Muscle of back (tissue), 3 donors: ENCODE measurements at regions not wholly inside any gene's neighbourhood (a gene's known extent, or its start where the extent isn't known, plus 50 kb on each side); places are given as distances from the start of the nearest gene placed in this dataset.
A peak's percentile ranks its signal among the peaks of the same experiment; 100 is the strongest.
"Not testable (repeated sequence)": the region's sequence is repeated elsewhere in the genome, so short reads cannot be mapped to it uniquely, and the experiment has no call there.

Source experiments
- DNase-seq, 3 donors: peaks; one replicate each; pipeline versions ENCODE4 v3.0.0 to v3.0.0-alpha.2; 2013

DNA sequence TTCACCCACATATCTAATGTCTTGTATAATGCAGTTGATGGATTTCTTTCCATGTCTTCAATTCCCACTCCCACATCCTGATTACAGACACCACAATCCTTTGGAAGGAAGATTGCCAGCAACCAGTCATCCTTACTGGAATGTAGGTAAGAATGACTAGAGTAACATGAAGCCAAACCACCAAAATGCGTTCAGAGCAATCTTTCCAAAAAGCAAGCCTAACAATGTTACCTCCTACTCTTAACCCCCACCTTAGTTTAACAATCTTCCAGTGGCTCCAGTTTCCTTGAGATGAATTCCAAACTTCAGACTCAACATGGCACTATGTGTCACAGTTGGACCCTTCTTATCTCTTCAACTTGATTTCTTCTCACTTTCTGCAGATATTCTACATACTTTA lies 685.6 kb downstream of the DOK5 start:
- peak in 1 of 3 donors; percentile 67 for DNase-seq

- DNase-seq, result no peak
Observed at GRCh38 chr20:55160037-55160436, 684.6 kb downstream of the DOK5 start.

GRCh38 chr20:55159230-55159629 lies 683.8 kb downstream of the DOK5 start:
- DNase-seq, result no peak

DNA sequence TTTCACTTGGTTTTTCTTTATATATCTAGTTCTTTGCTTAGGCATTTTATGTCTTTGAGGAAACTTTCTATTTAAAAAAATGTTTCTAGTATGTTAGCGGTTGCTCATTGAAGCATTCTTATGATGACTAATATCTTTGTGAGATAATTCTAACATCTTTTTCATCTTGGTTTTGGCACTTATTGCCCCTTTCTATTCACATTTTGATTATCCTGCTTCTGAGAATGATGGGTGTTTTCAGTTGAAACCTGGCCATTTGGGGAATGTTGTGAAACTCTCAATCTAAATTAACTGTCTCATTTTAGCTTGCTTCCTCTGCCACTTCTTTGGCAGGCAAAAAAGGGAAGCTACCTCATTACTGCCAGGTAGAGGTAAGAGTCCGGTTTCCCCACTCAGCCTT lies 683.1 kb downstream of the DOK5 start:
- DNase-seq, result no peak

GRCh38 chr20:55155360-55155759 lies 680.0 kb downstream of the DOK5 start:
- no peak for DNase-seq

DNA sequence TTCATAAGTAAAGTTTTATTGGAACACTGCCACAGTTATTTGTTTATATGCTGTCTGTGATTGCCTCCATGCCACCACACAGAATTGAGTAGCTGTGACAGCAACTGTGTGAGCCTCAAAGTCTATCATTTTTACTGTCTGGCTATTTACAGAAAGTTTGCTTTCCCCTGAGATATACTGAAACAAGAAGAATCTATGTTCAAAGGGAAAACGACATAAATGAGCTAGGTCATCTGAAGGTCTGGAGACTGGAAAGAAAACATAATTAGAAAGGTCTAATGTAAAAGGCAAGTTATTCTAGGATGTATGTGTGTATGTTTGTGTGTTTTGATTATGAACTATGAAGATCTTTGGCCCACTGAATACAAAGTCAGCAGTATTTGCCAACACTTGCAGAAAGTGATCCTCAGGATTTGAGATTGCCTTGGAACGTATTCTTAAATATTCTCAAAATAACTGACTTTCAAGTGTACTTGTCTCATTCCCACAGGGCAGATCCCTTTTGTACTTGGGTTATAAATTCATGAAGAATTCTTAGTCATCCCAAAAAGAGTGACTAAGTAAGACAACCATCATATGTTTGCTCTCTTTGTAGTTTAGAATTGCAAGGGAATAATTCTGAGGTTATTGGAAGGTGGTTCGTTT lies 677.7 kb downstream of the DOK5 start:
- DNase-seq, result peak; percentile 26 to 46 (median 27)

DNA sequence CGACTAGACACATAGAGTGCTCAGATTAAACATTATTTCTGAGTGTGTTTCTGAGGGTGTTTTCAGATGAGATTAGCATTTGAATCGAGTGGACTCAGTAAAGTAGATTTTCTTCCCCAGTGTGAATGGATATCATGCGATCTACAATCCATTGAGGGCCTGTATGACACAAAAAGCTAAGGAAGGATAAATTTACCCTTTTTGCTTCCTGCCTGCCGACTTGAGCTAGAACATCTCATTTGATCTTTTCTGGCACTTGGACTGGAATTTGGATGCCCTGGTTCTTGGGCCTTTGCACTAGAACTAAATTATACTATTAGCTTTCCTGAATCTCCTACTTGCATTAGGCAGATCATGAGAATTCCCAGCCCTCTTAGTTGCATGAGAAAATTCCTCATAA lies 675.8 kb downstream of the DOK5 start:
- no peak for DNase-seq

GRCh38 chr20:55143601-55144000 lies 668.2 kb downstream of the DOK5 start:
- DNase-seq, result no peak

DNA sequence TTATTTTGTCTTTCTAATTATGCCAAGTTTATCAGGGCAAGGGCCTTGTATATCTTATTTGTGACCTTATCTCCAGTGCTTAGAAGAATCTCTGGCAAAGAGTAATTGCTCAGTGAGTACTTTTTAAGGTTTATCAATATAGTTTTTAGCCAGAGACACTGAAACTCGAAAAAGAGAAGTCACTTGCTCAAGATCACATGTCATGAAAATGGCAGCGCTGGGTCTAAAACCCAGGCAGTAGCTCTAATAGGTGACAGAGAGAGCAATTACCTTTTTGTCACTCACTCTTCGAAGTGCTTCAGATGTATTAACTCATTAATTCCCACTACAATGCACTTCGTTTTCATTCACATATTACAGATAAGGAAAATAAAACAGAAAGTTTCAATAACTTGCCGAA lies 667.5 kb downstream of the DOK5 start:
- DNase-seq, result no peak

GRCh38 chr20:55140631-55141030 lies 665.2 kb downstream of the DOK5 start:
- peak; percentile 47 to 77 (median 56) for DNase-seq

DNA sequence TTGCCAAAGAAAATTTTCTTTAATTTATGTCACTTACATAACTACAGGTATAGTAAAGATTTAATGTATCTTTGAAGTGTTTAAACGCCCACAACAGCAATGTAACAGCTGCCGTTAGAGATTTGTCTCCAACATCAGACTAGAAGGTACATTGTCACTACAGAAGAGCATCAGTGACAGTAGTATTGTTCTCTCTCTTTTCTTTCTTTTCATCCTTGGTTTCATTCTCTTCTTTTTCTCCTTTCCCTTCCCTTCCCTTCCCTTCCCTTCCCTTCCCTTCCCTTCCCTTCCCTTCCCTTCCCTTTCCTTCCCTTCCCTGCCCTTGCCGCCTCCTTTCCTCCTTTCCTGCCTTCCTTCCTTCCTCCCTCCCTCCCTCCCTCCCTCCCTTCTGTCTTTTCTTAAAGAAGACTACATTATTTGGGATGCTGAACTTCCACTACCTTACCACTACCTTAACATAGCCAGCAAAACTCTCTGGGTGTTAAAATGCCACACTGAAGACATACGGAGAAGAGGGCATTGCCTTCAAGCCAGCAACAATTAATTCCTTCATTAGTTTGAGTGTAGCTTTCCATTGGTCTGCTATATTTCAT lies 663.9 kb downstream of the DOK5 start:
- DNase-seq, result no peak

DNA sequence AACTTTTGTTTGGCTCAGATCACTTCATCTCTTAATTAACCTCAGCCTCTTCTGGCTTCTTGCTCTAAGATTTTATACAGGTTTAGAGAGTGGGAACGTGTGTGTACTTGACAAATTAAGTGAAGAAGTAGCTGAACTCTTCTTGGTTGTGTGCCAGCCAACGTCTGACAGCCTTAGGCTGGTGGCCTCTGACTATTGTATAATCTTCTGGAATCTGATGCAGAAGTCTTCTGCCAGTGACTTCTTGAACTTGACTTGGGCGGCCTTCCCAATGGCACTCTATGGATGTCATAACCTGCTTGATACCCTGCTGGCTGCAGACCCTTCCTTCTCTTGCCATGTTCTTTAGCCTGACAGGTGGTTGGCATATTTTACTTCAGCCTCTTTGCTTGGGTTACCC lies 660.5 kb downstream of the DOK5 start:
- no peak for DNase-seq

DNA sequence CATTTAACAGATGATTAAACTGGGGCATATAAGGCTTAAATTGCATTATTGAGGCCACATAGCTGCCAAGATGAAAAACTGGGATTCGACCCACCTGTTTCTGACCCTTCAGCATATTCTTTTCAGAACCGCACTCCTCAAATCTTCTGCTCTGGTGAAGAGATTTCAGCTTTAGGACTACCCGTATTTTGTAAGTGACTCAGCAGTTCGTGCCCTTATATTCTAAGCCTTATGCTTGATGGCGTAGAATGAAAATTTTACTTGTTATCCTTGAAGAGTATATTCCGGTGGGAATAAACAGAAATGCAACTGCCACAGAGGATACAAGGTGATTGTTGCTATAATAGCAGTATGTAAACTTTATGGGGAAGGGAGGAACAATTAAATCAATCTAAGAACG lies 657.1 kb downstream of the DOK5 start:
- no peak for DNase-seq

GRCh38 chr20:55117577-55117976 lies 642.2 kb downstream of the DOK5 start:
- DNase-seq, result not testable (repeated sequence)

GRCh38 chr20:55116598-55116997 lies 641.2 kb downstream of the DOK5 start:
- no peak for DNase-seq

DNA sequence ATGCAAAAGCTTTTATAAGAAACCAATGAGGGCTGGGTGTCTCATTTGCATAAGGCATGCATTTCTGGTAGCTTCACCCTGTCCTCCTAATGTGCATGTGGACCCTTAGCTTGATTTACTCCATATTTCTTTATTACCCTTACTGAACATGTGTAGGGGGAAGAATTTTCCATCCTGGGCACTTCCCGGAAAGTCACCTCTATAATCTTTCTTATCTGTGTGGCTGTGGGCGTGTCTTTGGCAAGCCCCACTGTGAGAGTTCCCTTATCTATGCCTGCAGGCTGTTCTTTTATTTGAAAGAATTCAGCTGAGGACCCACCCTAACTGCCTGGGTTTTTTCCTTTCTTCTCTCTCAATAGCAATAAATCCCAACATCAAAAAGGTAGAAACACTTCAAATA lies 627.8 kb downstream of the DOK5 start:
- no peak for DNase-seq

DNA sequence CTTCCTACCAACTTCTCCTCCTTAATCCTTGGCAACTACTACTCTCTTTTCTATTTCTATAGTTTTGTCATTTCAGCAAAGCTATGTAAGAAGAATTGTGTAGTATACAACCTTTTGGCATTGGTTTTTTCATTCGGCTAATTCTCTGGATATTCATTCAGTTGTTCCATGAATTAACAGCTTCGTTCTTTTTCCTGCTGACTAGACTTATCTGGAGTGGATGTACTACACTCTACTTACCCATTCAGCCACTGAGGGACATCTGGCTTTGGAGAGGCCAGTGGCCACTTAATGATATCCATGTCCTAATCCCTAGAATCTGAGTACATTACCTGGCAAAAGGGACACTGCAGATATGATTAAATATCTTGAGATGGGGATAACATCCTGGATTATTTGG lies 623.9 kb downstream of the DOK5 start:
- DNase-seq, result no peak

GRCh38 chr20:55097621-55098020 lies 622.2 kb downstream of the DOK5 start:
- no peak for DNase-seq

GRCh38 chr20:55095745-55096400 lies 620.5 kb downstream of the DOK5 start:
- DNase-seq, result peak; percentile 20 to 51 (median 20)

DNA sequence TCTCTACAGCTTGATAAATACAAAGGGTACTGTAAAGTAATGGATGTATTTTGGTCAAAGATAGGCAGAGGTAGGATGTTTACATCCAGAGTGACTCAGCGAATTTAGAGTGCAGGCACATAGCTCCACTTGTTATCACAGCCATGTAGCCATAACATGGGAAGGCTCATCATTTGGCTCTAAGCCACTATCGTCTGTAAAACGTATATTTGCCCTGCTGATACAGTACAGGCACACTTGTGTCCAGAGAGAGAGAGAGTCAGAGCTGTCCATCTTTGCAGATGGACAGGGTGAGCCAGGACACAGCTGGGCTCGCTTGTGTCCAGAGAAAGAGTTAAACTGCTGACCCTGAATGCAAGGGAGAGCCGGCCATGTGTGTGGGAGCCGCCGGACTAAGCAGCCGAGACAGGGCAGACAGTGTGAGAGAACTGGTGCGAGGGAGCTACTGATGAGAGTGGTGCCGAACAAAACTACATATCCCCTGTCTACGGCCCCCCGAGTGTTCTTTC lies 619.0 kb downstream of the DOK5 start:
- DNase-seq, result no peak

GRCh38 chr20:55090286-55090685 lies 614.9 kb downstream of the DOK5 start:
- no peak for DNase-seq

DNA sequence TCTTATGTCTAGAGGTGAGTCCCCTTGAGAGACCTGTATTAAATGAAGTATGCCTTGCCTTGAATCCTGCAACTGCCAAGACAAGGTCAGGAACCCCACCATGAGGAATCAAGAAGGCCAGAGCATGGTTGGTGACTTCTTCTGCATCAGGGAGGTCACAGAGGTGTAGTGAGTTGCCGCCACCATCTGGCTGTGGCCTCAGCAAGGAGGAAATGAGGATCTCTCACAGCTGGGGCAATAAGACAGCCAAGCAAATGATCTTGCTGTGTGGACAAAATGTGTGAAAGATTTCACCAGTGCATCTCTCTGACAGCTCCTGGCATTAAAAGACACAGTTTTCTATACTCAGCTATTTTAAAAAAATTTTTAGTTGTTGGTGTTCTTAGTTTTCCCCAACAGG lies 611.0 kb downstream of the DOK5 start:
- no peak for DNase-seq

DNA sequence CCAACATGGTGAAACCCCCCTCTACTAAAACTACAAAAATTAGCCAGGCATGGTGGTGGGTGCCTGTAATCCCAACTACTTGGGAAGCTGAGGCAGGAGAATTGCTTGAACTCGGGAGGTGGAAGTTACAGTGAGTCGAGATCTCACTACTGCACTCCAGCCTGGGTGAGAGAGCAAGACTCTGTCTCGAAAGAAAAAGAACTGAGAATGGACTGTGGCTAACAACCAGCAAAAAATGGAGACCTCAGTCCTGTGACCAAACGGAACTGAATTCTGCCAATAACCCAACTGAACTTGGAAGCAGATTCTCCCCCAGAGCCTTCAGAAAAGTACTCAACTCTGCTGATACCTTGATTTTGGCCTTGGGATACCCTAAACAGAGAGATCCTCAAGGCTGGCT lies 604.5 kb downstream of the DOK5 start:
- DNase-seq, result no peak
